ENCODE measurements at regions not wholly inside any gene's neighbourhood (a gene's known extent, or its start where the extent isn't known, plus 50 kb on each side); places are given as distances from the start of the nearest gene placed in this dataset.

DNA sequence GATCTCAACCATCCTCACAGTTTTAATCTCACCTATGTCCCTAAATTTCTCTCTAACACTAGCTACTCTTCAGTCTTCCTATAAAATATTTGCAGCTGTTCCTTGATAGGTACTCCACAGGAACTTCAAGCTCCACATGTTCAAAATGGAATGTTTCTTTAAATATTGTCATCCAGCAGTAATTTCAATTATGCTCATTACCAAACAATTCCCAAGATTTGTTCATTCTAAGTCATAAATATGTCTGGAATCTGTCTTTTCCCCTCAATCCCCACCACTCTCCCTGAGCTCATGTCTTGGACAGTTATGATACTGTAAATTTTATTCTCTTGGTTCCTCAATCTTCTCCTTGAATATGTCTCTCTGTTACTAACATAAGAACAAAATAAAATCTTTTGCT, 214.4 kb downstream of the NRIP1 start:
- TF ChIP-seq POLR2A (IDR thresholded peaks at IDR 0.05), result no peak
- TF ChIP-seq, protein P1, sequence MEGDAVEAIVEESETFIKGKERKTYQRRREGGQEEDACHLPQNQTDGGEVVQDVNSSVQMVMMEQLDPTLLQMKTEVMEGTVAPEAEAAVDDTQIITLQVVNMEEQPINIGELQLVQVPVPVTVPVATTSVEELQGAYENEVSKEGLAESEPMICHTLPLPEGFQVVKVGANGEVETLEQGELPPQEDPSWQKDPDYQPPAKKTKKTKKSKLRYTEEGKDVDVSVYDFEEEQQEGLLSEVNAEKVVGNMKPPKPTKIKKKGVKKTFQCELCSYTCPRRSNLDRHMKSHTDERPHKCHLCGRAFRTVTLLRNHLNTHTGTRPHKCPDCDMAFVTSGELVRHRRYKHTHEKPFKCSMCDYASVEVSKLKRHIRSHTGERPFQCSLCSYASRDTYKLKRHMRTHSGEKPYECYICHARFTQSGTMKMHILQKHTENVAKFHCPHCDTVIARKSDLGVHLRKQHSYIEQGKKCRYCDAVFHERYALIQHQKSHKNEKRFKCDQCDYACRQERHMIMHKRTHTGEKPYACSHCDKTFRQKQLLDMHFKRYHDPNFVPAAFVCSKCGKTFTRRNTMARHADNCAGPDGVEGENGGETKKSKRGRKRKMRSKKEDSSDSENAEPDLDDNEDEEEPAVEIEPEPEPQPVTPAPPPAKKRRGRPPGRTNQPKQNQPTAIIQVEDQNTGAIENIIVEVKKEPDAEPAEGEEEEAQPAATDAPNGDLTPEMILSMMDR (IDR thresholded peaks at IDR 0.05), result no peak
- TF ChIP-seq EP300 (IDR thresholded peaks at IDR 0.05; ENCODE audit: low read depth), result no peak
- no peak for TF ChIP-seq POLR2AphosphoS5 (IDR thresholded peaks at IDR 0.05)
